ENCODE measurements at regions not wholly inside any gene's neighbourhood (a gene's known extent, or its start where the extent isn't known, plus 50 kb on each side); places are given as distances from the start of the nearest gene placed in this dataset.
"Not testable (repeated sequence)": the region's sequence is repeated elsewhere in the genome, so short reads cannot be mapped to it uniquely, and the experiment has no call there.

DNA sequence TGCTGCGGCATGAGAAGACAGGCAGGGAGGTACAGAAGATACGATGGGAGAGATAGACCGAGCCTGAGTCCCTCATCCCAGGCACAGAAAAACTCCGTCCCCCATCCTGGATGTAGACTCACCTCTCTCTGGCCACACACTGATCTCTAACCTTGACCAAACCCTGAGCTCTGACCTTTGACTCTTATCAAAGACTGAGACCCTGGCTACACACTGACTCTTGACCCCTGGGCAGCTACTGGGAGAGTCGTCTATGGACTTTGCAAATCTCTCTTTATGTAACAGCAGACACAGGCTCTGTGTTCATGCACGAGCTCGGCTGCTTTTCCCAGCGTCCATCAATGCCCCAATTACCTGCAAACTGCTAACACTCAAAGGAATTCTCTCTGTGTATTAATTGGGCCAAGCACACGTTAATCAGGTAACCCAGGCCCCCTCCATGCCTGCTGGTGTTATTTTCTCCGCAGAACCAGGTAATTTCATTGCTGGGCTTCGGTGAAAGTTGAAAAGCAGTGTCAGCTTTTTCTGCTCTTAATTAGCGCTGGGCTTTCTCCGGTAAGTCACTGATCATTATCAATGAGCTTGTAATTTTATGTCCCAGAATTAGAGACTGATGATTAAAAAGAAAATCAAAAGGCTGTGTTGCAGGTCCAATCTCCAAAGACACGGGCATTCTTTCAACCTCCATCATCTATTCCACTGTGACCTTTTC, 179.4 kb upstream of the NLRP1 start:
- DNase-seq (ENCODE audit: low spot score in 2 of 2) = no peak
- Mint-ChIP-seq H3K36me3 (ENCODE audit: insufficient read depth) (no peaks in the 10 kb centered on the region), H3K27me3 (peaks cover 46% of the 10 kb centered on the region), H3K4me1 (no peaks in the 10 kb centered on the region), H3K4me3 (no peak overlapping the region), H3K9me3 (no peaks in the 10 kb centered on the region), H3K27ac (ENCODE audit: low read depth) (no peak overlapping the region)
- no peak for ATAC-seq (replicated peaks; ENCODE audit: extremely low read depth, poor library complexity, severe bottlenecking)

DNA sequence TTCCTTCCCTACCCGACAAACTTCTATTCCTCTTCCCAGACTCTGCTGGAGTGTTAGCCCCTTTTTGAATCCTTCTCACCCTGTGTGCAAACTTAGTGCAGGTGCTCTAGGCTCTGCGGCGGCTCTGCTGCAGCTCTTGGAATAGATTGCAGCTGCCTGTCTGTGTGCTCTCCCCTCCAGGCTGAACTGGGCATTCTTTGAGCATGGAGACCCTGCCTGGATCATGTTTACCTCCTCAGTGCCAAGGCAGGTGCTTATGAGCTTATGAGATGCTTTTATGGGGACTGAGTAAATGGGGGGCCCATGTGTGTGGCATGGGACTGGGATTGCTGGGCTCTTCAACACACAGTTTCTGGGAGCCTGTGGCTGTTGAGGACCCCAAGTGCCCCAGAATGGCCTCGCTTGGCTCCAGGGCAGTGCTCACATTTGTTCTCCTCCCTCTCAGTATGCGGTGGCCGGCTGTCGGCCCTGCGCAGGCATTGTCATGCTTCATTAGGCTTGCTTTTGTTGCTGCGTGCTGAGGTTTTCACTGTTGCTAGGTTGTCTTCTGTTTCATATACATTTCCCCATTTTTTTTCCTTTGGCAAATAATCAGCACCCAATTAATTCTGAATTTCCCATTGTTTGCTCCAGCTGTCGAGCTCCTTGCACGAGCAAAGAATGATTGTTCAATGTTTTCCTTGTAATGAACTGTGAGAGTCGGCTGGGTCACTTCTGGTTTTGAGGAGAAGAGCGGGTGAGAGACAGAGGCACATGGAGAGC, 185.5 kb upstream of the NLRP1 start:
- H3K27me3 Mint-ChIP-seq = peaks cover 25% of the 10 kb centered on the region
- ATAC-seq (replicated peaks; ENCODE audit: extremely low read depth, poor library complexity, severe bottlenecking) = no peak
- no peak for DNase-seq (ENCODE audit: low spot score in 2 of 2)
- H3K4me3 Mint-ChIP-seq = no peak overlapping the region
- H3K27ac Mint-ChIP-seq (ENCODE audit: low read depth) = no peak overlapping the region
- H3K4me1 Mint-ChIP-seq = no peaks in the 10 kb centered on the region
- H3K9me3 Mint-ChIP-seq = no peaks in the 10 kb centered on the region
- H3K36me3 Mint-ChIP-seq (ENCODE audit: insufficient read depth) = no peaks in the 10 kb centered on the region

DNA sequence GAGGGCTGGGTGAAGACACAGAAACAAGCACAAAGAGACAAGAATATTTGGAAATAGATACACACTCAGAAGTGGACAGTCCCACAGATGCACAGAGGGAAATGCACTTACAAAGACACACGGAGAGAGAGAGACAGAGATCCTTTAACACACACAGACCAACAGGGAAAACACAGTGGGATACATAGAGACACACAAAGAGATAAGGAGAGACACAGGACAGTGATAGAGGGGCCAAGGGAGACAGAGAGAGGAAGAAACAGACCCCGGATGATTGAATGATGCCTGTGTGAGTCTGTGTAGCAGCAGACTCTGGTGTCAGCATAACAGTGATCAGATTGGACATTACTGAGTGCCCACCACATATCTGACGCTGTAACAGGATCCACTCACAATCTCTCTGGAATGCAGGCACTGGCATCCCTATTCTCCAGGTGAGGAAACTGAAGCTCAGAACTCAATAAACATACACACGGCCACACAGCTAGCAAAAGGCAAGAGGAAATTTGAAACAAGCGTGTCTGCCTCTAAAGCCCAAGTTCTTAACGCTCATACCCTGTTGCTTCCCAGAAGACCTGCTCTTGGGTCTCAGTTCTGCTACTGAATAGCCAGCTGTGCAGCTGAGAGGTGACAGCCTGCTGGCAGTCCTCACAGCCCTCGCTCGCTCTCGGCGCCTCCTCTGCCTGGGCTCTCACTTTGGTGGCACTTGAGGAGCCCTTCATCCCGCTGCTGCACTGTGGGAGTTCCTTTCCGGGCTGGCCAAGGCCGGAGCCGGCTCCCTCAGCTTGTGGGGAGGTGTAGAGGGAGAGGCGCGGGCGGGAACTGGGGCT, 186.3 kb upstream of the NLRP1 start:
- Mint-ChIP-seq H3K9me3 (no peaks in the 10 kb centered on the region), H3K4me1 (no peaks in the 10 kb centered on the region), H3K27me3 (peaks cover 29% of the 10 kb centered on the region), H3K4me3 (no peak overlapping the region), H3K36me3 (ENCODE audit: insufficient read depth) (no peaks in the 10 kb centered on the region), H3K27ac (ENCODE audit: low read depth) (no peak overlapping the region)
- DNase-seq (ENCODE audit: low spot score in 2 of 2) (no peak), ATAC-seq (replicated peaks; ENCODE audit: extremely low read depth, poor library complexity, severe bottlenecking) (no peak)

DNA sequence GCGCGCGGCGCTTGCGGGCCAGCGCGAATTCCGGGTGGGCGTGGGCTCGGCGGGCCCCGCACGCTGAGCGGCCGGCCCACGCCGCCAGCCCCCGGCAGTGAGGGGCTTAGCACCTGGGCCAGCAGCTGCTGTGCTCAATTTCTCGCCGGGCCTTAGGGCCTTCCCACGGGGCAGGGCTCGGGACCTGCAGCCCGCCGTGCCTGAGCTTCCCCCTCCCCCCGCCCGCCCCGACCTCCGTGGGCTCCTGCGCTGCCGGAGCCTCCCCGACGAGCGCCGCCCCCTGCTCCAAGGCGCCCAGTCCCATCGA, 186.9 kb upstream of the NLRP1 start:
- H3K27ac Mint-ChIP-seq (ENCODE audit: low read depth); H3K36me3 Mint-ChIP-seq (ENCODE audit: insufficient read depth); H3K9me3 Mint-ChIP-seq; H3K4me3 Mint-ChIP-seq; H3K4me1 Mint-ChIP-seq; ATAC-seq (replicated peaks; ENCODE audit: extremely low read depth, poor library complexity, severe bottlenecking); DNase-seq (ENCODE audit: low spot score in 2 of 2): not testable (repeated sequence)
- peaks cover 35% of the 10 kb centered on the region for H3K27me3 Mint-ChIP-seq

DNA sequence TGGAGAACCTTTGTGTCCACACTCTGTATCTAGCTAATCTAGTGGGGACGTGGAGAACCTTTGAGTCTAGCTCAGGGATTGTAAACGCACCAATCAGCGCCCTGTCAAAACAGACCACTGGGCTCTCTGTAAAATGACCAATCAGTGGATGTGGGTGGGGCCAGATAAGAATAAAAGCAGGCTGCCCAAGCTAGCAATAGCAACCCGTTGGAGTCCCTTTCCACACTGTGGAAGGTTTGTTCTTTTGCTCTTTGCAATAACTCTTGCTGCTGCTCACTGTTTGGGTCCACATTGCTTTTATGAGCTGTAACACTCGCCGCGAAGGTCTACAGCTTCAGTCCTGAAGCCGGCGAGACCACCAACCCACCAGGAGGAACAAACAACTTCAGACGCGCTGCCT, 187.7 kb upstream of the NLRP1 start:
- peaks cover 42% of the 10 kb centered on the region for H3K27me3 Mint-ChIP-seq
- H3K36me3 Mint-ChIP-seq (ENCODE audit: insufficient read depth); ATAC-seq (replicated peaks; ENCODE audit: extremely low read depth, poor library complexity, severe bottlenecking); H3K27ac Mint-ChIP-seq (ENCODE audit: low read depth); H3K4me1 Mint-ChIP-seq; H3K4me3 Mint-ChIP-seq; H3K9me3 Mint-ChIP-seq; DNase-seq (ENCODE audit: low spot score in 2 of 2): not testable (repeated sequence)

DNA sequence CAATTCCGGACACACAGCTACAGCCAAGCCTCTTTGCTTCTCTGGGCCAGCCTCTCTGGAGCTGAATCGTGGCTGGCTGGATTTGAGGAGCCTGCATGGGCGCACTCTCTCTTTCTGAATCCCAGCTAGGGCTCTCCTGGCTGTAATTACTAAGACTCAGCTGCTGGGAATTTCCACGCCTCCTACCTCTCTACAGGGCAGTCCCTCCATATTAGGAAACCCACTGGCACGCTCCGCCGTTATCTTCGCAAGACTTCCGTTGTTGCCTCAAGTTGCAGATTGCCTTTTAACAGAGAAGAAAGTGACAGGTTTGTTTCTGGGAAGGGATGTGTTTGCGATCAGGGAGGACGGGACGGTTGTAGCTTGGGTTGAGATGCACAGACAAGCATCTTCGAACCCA, 188.4 kb upstream of the NLRP1 start:
- no peaks in the 10 kb centered on the region for H3K36me3 Mint-ChIP-seq (ENCODE audit: insufficient read depth)
- ATAC-seq (replicated peaks; ENCODE audit: extremely low read depth, poor library complexity, severe bottlenecking) (no peak), DNase-seq (ENCODE audit: low spot score in 2 of 2) (no peak)
- H3K27ac Mint-ChIP-seq (ENCODE audit: low read depth) = no peak overlapping the region
- no peaks in the 10 kb centered on the region for H3K4me1 Mint-ChIP-seq
- no peaks in the 10 kb centered on the region for H3K9me3 Mint-ChIP-seq
- no peak overlapping the region for H3K4me3 Mint-ChIP-seq
- peaks cover 49% of the 10 kb centered on the region for H3K27me3 Mint-ChIP-seq

DNA sequence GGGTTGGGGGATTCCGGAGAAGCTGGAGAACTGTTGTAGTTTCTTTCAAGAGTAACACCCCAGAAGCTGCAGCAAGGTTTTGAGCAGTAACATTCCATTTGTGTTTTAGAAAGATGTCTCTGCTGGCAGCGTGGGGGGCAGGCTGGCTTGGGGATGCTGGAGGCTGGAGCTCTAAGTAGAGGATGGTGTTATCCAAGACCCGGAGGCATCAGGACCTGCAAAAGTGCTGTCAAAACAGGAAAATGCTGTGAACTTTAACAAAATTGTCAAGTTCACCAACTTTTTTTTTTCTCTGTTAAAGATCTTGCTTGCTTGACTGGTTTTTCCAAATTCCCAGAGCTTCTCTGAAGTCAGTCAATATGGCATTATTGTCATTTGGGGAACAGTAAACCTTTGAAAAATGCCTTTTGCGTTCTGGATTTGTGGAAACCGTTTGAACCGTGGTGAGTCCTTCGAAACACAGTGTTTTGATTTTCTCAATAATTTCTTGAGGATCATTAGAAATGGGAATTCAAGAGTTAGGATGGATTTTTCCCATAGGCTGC, 189.6 kb upstream of the NLRP1 start:
- Mint-ChIP-seq H3K4me3 (no peak overlapping the region), H3K27ac (ENCODE audit: low read depth) (no peak overlapping the region), H3K4me1 (no peaks in the 10 kb centered on the region), H3K27me3 (peaks cover 60% of the 10 kb centered on the region), H3K36me3 (ENCODE audit: insufficient read depth) (no peaks in the 10 kb centered on the region), H3K9me3 (no peaks in the 10 kb centered on the region)
- DNase-seq (ENCODE audit: low spot score in 2 of 2) (no peak), ATAC-seq (replicated peaks; ENCODE audit: extremely low read depth, poor library complexity, severe bottlenecking) (no peak)

DNA sequence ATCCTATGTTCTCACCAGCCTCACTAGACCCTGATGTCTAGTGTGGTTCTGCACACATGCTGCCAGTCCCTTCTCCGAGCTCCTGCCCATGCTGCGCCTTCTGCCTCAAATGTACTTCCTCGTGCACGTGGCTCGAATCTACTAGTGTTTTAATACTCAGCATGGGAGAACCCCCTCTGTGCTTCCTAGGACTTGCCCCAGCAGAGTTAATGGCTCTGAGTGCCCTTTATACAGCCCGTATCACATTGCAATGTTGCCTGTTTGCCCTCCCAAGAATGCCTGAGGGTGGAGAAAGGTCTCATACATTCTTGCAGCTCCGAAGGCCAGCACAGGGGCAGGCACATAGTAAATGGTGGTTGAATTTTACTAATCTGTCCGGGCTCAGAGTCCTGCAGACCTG, 190.8 kb upstream of the NLRP1 start:
- no peak for DNase-seq (ENCODE audit: low spot score in 2 of 2)

DNA sequence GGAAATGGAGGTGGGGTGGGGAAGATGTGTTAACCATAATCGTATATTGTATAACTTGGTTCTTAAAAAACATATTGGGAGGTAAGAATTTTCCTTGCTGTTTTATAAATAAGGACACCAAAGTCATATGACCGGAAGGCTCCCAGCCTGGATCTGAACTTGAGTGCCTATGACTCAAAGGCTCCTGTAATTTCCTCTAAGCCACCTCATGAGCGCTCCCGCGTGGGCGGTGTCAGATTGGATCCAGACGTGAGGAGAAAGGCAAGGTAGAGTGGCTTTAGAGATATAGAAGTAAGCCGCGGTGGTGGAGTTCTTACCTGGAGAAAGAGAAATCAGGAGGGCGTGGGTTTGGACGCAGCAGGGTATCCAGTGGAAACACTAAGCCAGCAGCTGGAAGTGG, 196.2 kb upstream of the NLRP1 start:
- DNase-seq (ENCODE audit: low spot score in 2 of 2) (no peak), ATAC-seq (replicated peaks; ENCODE audit: extremely low read depth, poor library complexity, severe bottlenecking) (no peak)
- Mint-ChIP-seq H3K4me1 (no peaks in the 10 kb centered on the region), H3K9me3 (peaks cover 6% of the 10 kb centered on the region), H3K27ac (ENCODE audit: low read depth) (no peak overlapping the region), H3K27me3 (peaks cover 85% of the 10 kb centered on the region), H3K36me3 (ENCODE audit: insufficient read depth) (no peaks in the 10 kb centered on the region), H3K4me3 (no peak overlapping the region)

More for the DNA sequence above, 190.8 kb upstream of the NLRP1 start:
- Mint-ChIP-seq H3K4me1 (no peaks in the 10 kb centered on the region), H3K9me3 (no peaks in the 10 kb centered on the region), H3K27ac (ENCODE audit: low read depth) (no peak overlapping the region), H3K27me3 (peaks cover 72% of the 10 kb centered on the region), H3K4me3 (no peak overlapping the region), H3K36me3 (ENCODE audit: insufficient read depth) (no peaks in the 10 kb centered on the region)
- ATAC-seq (replicated peaks; ENCODE audit: extremely low read depth, poor library complexity, severe bottlenecking) = no peak

DNA sequence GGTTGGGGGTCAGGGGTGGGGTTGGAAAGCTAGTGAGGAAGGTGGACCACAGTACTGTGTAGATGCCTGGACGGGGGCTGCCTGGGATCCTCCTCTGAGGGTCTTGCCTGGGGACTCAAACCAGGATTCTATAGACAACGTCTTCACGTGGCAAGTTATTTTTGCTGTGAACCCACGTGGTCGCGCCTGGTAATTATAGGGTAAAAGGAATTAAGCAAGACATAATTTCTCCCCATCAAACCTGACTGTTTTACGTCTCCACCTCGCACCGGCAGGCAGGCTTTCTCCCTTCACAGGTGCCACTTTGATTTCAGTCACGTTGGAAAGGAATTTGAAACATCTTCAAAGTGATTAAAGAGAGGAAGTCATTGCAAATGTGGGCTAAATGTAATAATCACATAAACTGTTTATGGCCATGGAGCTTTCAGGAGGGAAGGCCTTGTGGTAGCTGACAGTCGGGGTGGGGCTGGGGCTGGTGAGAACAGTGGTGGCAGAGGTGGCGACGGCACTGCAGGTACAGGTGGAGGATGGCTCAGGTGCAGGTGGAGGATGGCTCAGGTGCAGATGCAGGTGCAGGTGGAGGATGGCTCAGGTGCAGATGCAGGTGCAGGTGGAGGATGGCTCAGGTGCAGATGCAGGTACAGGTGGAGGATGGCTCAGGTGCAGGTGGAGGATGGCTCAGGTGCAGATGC, 197.1 kb upstream of the NLRP1 start:
- ATAC-seq (replicated peaks; ENCODE audit: extremely low read depth, poor library complexity, severe bottlenecking) = no peak
- DNase-seq (ENCODE audit: low spot score in 2 of 2) = no peak
- H3K4me1 Mint-ChIP-seq = no peaks in the 10 kb centered on the region
- H3K27me3 Mint-ChIP-seq = peaks cover 78% of the 10 kb centered on the region
- no peaks in the 10 kb centered on the region for H3K36me3 Mint-ChIP-seq (ENCODE audit: insufficient read depth)
- no peak overlapping the region for H3K27ac Mint-ChIP-seq (ENCODE audit: low read depth)
- peaks cover 6% of the 10 kb centered on the region for H3K9me3 Mint-ChIP-seq
- no peak overlapping the region for H3K4me3 Mint-ChIP-seq

DNA sequence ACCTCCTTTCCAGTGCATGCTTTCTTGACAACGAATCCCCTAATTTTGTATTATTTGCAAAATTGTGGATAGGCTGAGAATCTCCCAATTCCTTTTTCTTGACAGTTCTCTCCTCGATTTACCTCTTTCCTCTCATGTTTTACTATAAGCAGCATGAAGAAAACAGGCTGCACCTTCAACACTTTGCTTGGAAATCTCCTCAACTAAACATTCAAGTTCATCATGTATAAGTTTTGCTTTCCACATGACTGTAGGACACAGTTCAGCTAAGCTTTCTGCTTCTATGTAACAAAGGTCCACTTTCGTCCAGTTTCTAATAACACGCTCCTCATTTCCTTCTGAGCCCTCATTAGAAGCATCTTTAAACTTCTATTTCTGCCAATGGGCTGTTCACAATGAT, 199.0 kb upstream of the NLRP1 start:
- Mint-ChIP-seq H3K4me1 (no peaks in the 10 kb centered on the region), H3K36me3 (ENCODE audit: insufficient read depth) (no peaks in the 10 kb centered on the region), H3K9me3 (peaks cover 6% of the 10 kb centered on the region), H3K4me3 (no peak overlapping the region), H3K27ac (ENCODE audit: low read depth) (no peak overlapping the region), H3K27me3 (peaks cover 79% of the 10 kb centered on the region)
- no peak for ATAC-seq (replicated peaks; ENCODE audit: extremely low read depth, poor library complexity, severe bottlenecking)
- no peak for DNase-seq (ENCODE audit: low spot score in 2 of 2)

DNA sequence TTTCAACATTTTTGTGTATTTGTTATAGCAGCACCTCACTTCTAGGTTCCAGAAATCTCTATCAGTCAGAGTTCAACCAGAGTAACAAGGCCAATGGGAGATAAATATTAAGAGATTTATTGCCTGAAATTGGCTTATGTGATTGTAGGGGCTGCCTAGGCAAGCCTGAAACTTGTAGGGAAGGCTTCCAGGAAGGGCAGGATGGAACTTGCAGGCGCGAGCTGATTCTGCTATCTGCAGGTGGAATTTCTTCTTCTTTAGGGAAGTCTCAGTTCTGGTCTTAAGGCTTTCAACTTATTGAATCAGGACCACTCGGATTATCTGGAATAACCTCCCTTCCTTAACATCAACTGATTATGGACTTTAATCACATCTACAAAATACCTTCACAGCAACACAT, 199.5 kb upstream of the NLRP1 start:
- H3K36me3 Mint-ChIP-seq (ENCODE audit: insufficient read depth) = no peaks in the 10 kb centered on the region
- no peaks in the 10 kb centered on the region for H3K4me1 Mint-ChIP-seq
- no peak overlapping the region for H3K4me3 Mint-ChIP-seq
- H3K9me3 Mint-ChIP-seq = peaks cover 6% of the 10 kb centered on the region
- H3K27me3 Mint-ChIP-seq = peaks cover 79% of the 10 kb centered on the region
- ATAC-seq (replicated peaks; ENCODE audit: extremely low read depth, poor library complexity, severe bottlenecking) = no peak
- no peak overlapping the region for H3K27ac Mint-ChIP-seq (ENCODE audit: low read depth)
- no peak for DNase-seq (ENCODE audit: low spot score in 2 of 2)

Data from central memory CD8-positive, alpha-beta T cell (primary cell).